GM21576 (cell line): ENCODE measurements at regions not wholly inside any gene's neighbourhood (a gene's known extent, or its start where the extent isn't known, plus 50 kb on each side); places are given as distances from the start of the nearest gene placed in this dataset.

Source experiments
- ATAC-seq: cut with Tn5 transposase; IDR thresholded peaks from one replicate; pipeline ENCODE4 v1.9.1; 2021; ENCODE audit warnings: mild to moderate bottlenecking, moderate library complexity; ENCODE audit not compliant: unreplicated experiment

DNA sequence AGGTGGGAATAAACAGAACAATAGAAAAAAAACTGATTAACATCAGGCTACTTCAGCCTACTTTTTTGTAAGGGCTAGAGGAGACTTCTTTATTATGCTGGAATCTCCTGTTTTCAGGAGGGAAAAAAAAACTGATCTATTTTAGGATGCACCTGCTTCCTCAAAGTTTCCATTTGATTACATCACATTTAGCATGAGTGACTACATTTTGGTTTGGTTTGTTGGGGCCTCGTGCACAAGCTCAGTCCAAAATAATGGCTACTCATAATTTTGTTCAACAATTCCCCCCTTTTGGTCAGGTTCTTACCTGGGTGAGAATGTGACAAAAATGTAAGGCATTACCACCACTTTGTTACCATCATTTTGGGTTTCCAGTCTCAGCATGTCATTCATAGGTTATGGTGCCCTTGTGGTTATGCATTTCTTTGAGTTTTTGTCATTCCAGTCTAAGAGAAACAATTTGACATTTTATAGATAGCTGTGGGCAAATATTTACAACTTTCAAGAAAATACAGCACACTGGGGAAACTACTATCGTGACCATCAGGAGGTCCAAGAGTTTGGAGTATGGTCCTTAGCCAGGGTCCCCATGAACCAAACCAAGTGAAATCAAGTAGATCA lies 93.6 kb upstream of the ATP11B start:
- ATAC-seq, result no peak

DNA sequence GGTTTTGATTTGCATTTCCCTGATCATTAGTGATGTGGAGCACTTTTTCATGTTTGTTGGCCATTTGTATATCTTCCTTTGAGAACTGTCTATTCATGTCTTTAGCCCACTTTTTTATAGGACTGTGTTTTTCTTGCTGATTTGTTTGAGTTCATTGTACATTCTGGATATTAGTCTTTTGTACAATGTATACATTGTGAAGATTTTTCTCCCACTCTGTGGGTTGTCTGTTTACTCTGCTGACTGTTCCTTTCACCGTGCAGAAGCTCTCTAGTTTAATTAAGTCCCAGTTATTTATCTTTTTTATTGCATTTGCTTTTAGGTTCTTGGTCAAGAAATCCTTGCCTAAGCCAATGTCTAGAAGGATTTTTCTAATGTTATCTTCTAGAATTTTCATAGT lies 91.1 kb upstream of the ATP11B start:
- ATAC-seq, result no peak

DNA sequence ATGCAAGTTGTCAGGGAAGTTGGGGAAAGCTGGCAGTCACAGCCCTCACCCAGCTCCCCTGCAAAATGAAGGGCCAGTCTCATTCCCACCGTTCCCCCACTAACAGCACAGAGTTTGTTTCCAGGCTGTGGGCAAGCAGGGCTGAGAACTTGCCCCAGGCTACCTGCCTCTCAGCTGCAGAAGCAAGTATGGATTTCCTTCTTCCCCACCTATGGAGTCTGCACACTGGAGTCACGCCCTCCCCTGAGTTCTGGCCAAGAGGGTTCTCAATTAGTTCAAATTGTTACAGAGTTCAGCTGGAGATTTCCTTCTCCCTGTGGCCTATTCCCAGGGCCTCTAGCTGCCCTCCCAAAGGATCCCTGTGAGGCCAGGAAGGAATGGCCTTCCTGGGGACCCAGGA lies 90.1 kb upstream of the ATP11B start:
- no peak for ATAC-seq

DNA sequence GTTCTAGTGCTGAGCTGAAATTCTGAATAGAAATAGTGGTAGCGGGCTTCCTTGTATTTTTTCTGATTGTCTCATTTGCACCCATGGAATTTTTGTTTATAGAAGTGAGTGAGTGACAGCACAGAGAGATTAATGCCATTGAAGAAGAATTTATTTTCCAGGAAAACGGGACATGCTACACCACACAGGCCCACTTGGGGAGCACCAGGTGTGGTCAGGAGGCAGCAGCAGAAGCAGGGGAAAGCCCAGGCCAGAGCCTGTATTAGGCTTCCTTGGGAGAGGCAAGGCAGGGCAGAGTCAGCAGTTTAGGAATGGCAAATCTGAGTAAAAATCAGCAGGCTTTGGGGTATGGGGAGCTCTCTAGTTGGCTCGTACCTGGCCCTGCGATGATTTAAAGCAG lies 88.4 kb upstream of the ATP11B start:
- no peak for ATAC-seq

DNA sequence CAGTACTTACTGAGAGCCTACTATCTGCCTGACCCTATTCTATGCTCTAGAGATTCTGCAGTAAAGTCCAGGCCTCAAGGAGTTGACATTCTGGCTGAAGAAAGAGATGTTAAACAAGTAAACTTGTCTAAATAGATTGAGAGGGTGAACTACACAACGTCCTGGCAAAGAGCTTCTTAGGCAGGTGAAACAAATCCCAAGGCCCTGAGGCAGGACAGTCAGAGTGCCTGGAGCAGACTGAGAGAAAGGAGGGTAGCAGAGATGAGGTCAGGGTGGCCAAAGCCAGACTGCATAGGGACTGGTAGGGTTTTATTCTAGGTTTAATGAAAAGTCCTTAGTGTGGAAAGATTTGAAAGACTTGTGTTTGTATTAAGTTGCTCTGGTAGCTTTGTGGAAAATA lies 84.5 kb upstream of the ATP11B start:
- ATAC-seq, result no peak

DNA sequence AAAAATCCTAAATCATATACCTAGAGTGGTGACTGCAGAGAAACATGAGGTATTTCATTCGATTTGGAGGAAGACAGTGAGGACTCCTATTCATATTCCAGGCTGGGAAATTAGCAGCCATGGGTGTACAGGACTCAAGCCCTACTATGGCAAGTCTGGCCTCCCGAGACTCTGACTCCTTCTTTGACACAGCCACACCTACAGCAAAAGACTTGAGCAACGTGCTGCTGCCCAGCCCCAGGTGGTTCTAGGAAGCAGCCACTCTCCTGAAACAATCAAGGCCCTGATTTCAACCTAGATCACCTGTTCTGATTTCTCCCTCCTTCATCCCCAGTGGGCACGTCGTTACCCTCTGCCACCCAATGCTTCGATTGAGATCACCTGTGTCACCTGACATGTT lies 84.0 kb upstream of the ATP11B start:
- ATAC-seq, result no peak

DNA sequence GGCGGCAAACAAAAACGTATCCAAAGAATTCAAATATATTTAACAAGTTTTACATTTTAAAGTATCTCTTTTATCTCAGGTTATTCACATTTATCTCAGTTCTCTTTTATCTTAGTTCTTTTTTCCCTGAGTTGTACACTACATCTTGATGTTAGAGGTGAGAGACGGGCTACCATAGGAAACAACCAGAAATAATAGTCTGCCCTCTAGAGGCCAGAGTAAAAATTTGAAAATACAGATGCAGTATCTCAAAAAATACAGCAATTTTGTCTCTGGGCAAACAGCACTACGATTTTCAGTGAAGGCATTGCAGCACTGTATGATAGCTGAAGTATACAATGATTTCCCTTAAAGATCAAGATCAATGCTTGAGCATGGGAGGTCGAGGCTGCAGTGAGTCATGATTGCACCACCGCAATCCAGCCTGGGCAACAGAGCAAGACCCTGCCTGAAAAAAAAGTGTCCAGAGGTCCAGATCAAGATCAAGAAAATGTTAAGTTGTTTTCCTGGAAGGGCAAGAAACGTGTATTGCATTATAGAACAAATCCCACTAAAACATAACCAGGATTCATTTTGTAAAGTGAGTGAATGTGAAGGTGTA lies 82.6 kb upstream of the ATP11B start:
- peak; percentile 54 for ATAC-seq

DNA sequence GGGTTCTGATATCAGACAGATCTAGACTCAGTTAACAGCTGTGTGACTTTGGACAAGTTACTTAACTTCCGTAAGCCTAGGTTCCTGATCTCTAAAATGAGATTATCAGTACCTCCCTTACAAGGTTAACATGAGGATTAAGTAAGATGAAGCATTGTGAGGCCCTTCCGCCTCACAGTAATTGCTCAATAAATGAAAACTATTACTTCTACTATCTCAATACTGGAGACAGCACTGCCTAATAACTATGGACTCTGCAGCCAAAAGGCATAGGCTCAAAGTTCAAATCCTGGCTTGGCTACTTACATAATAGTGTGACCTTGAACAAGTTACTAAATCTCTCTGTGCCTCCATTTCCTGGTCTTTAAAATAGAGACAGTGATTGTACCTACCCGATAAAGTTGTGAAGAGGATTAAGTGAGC lies 82.0 kb upstream of the ATP11B start:
- no peak for ATAC-seq

DNA sequence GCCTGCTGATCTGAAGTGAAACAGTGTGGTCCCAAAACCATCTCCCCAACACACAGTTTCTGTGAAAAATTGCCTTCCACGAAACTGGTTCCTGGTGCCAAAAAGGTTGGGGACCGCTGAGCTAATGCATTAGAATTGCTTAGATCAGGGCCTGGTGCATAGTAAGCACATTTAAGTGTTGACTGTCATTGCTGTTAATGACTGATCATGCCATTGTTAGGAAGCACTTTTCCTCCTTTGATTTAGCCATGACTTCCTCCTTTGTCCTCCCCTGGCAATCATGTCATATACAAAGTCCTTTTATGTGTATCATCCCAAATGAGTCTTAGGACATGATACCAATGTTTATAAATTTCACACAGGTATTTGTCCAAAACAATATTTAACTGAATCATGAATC lies 81.5 kb upstream of the ATP11B start:
- no peak for ATAC-seq

DNA sequence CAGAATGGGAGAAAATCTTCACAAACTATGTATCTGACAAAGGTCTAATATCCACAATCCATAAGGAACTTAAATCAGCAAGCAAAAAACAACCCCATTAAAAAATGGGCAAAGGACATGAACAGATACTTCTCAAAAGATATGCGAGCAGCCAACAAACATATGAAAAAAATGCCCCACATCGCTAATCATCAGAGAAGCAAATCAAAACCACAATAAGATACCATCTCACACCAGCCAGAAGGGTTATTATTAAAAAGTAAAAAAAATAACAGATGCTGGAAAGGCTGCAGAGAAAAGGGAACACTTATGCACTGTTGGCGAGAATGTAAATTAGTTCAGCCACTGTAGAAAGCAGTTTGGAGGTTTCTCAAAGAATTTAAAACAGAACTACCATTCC lies 80.2 kb upstream of the ATP11B start:
- ATAC-seq, result no peak

DNA sequence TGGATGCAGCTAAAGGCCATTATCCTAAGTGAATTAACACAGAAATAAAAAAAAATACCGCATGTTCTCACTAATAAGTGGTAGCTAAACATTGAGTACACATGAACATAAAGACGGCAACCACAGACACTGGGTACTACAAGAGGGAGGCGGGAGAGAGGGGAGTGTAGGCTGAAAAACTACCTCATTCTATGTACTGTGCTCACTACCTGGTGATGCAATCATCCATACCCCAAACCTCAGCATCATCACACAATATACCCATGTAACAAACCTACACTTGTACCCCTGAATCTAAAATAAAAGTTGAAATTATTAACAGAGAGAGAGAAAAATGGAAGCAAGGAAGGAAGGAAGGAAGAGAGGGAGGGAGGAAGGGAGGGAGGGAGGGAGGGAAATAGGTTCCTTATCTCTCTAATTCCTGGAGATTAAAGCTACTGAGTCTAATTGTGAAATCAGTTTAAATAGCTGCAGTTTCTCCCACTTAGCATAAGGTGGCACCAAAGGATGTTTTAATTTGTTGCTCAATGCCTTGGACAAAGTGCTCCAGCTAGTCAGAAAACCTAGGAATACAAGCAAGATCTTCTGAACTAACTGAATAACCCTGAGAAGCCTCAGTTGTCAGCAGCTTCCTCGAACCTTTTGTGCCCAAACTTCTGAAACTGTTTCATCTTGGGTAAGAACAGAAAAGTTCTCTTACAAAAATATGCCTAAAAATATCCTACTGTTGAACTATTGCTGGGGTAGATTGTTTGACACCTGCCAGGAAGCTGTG lies 79.4 kb upstream of the ATP11B start:
- peak; percentile 43 for ATAC-seq

DNA sequence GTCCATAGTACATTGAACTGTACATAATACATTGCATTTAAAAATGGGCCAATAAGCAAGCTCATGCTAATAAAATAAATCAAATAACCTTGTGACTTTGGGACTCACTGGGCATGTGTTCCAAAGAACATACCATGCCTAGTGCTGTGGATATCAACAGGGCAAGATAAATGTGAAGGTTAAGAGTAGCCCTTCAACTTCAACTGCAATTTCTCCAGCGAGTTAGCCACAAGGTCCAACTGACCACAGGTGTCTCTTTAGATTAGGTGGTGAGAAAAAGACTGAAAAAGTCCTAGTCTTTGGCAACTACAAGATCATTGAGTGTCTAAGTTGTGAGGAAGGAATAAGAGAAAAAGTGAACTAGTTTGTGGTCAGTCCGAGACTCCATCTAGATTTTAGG lies 78.3 kb upstream of the ATP11B start:
- no peak for ATAC-seq

DNA sequence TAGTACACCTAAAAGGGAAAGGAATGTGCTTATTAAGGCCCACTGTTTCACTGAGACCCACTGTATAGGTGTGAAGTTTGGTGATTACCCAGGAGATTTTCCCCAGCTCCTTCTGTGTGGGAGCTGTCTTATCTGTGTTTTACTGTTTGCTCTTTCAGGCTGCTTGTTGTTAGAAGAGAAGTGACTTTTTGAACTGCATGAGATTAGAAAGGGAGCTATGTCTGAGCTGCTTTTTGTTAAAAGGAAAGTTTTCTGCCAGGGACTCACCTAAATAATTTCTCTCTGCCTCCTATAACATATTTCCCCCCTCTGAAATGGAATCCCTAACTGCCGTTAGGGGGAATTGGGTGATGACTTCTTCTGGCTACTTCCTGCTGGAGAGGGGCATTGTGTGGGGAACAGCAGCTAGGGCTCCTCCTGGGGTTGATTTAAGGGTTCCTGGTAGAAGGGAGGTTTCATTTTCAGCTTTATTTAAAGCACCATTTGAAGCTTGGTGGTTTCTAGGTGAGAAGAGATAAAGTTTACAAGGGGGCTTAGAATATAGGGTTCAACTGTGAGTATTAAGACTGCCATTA lies 77.1 kb upstream of the ATP11B start:
- ATAC-seq, result peak; percentile 43

DNA sequence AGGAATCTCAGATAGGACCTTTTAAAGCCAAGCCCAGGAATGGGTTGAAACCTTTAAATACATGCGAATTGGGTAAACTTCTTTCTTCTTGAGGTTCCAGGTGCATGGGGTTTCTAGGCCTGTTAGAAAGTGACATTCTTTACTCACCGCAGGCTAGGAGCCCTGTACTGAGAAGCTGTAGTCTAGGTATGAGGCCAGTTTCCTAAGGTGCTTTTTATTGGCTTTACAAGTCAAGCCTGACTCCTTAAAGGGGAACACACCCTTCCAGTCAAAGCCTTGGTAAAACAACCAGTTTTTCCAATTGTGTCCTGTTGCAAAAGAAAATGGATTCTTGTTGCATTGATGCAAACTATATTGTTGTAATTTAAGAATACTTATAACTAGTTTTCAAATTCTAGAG lies 76.1 kb upstream of the ATP11B start:
- peak; percentile 82 for ATAC-seq

DNA sequence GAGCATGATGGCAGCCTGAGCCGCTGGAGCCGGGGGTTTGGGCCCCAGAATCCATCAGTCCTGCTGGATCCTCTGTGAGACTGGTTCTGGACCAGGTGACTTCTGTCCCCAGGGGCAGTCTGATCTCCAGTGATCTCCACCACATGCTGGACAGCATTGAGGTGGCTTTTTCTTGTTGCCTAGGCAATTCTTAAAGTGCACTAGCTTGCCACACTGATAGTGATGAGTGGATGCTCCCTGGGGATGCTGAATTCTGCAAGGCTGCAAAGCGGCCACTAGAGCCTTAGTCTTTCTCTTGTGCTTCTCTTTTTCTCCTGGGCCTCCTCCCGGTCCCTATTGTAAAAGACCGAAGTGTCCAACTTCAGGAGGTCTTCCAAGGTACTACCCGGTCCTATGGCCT lies 70.4 kb upstream of the ATP11B start:
- no peak for ATAC-seq

DNA sequence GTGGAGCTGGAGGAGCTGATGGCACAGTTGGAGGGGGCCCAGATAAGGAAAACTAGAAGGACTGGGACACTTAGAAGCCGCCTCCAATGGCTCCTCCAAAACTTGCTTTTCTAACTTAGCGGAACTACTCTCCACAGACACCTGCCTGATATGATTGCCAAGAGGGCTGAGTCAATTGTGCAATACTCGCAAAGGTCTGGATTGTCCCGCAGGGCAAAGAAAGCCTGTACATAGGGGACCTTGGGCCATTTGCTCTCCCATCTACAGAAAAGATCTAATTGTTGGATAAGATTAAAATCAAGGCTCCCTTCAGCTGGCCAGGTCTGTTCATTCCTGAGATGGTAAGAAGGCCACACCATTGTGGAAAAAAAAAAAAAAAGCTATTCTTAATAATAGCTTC lies 69.7 kb upstream of the ATP11B start:
- ATAC-seq, result no peak

DNA sequence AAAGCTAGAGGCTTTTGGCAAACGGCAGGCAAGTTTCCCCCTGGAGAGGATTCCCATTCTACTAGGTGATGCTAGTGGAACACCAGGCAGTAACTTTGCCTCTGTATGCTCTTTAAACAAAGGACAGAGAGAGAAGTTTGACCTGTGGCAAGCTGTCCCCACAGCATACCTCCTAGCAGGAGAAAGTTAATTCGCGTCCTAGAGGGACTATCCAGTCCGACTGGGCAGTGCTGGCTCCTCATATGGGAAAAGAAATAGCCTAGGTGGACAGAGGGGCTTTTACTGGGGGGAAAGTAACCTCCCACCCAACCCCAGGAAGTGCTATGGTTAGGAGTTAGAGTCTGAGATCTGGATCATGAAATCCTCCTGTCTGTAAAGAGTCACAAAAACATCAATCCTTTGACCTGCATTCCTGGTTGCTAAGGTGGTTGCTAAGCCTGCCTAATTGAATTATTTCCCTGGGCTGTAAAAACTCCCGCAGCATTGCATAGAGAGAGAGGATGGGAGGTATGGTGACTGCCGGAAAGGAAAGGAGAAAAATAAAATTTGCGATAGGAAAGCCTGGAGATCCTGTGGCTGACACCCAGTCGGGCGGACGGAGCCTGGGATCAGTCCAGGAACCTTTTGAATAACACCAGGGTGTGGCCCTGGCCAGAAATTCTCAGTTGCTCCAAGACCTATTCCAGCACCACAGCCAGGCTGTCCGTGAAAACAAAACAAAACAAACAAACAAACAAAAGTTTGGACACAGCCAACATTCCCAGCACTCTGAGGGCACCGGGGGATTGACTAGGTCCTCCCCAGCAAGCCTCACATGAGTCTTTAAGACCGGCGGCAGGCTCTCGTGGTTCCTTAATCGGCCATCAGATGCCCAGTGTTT lies 67.7 kb upstream of the ATP11B start:
- no peak for ATAC-seq

DNA sequence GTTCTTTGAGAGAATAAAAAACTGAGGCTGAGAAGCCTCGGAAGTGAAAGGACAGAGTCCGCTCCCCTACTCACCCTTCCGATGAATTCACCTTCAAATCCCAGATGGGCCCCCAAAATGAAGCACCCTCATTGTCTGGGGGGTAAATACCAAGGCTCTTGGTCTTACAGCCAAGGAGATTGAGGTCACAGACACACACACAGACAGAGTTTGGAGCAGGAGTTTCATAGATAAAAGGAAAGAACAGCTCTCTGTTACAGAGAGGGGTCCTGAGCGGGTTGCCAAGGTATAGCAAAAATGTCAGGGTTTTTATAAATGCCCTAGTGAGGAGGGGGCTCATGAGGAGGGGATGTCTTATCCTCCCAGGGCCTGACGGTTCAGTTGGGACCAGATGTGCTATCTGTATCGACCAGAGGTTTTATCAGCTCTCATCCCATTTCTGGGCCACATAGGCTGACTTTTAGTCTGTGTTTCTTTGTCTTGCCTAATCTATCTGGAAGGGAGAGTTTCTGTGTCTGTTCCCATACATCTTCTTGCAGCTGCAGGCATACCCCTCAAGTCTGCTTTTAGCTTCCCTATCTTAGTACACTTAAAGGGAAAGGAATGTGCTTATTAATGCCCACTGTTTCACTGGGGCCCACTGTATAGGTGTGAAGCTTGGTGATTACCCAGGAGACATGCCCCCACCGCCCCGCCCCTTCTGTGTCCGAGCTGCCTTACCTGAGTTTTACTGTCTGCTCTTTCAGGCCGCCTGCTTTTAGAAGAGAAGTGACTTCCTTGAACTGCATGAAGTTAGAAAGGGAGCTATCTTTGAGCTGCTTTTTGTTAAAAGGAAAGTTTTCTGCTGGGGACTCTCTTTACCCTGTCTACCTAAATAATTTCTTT lies 66.8 kb upstream of the ATP11B start:
- ATAC-seq, result no peak

DNA sequence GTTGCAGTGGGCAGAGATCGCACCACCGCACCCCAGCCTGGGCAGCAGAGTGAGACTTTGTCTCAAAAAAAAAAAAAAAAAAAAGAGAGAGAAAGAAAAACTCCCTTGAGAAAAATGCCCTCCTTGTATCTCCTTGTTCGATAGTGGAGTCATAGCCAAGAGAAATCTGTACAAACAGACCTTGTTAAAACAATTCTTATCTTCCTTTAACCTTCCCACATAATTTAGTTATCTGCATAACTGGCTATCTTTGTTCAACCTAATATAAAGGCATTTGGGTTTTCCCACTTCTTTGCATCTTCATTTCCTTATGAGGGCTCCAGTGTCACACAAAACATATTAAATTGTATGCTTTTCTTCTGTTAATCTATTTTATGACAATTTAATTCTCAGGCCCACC lies 65.1 kb upstream of the ATP11B start:
- no peak for ATAC-seq
